Cardiac fibroblast (primary cell): ENCODE measurements at regions not wholly inside any gene's neighbourhood (a gene's known extent, or its start where the extent isn't known, plus 50 kb on each side); places are given as distances from the start of the nearest gene placed in this dataset.

Experiments
- DNase-seq, 2 donors: peaks; one replicate each; pipeline versions ENCODE4 v3.0.0 to v3.0.0-alpha.2; 2010; ENCODE audit warnings: low read depth in 2 of 2
- H3K4me3 ChIP-seq, 2 donors: replicated peaks in 1 of 2; 1 replicate in 1 of 2; 2 replicates in 1 of 2; pipeline ENCODE4 v1.5.1; 2011; ENCODE audit warnings: low read depth in 2 of 2, low read length in 2 of 2, mild to moderate bottlenecking in 2 of 2, moderate library complexity in 1 of 2
- CTCF ChIP-seq: IDR thresholded peaks from one replicate; pipeline ENCODE4 v1.5.1; 2011; ENCODE audit warnings: low read depth, mild to moderate bottlenecking, low read length, inconsistent platforms

- DNase-seq = no peak
- no peak for TF ChIP-seq CTCF
- H3K4me3 ChIP-seq = no peak overlapping the region
Observed at GRCh38 chr1:239920214-239920613, 171.5 kb upstream of the FMN2 start.

- DNase-seq = no peak
- no peak overlapping the region for H3K4me3 ChIP-seq
- no peak for TF ChIP-seq CTCF
Observed at GRCh38 chr1:239922778-239923522, 168.7 kb upstream of the FMN2 start.

GRCh38 chr1:239924741-239925350 is 166.8 kb upstream of the FMN2 start:
- TF ChIP-seq CTCF = no peak
- DNase-seq = no peak
- no peak overlapping the region for H3K4me3 ChIP-seq

GRCh38 chr1:239926184-239926583 is 165.5 kb upstream of the FMN2 start:
- H3K4me3 ChIP-seq = no peak overlapping the region
- TF ChIP-seq CTCF = no peak
- DNase-seq = no peak

- no peak for DNase-seq
- TF ChIP-seq CTCF = no peak
Observed at GRCh38 chr1:239929317-239929716, 162.4 kb upstream of the FMN2 start.

GRCh38 chr1:239930686-239931262 is 160.9 kb upstream of the FMN2 start:
- no peak overlapping the region for H3K4me3 ChIP-seq
- no peak for DNase-seq
- no peak for TF ChIP-seq CTCF

More at GRCh38 chr1:239929317-239929716, 162.4 kb upstream of the FMN2 start:
- no peak overlapping the region for H3K4me3 ChIP-seq
